ELF-1 (cell line): ENCODE measurements at regions not wholly inside any gene's neighbourhood (a gene's known extent, or its start where the extent isn't known, plus 50 kb on each side); places are given as distances from the start of the nearest gene placed in this dataset.

ENCODE experiments used
- DNase-seq: peaks from one replicate; pipeline ENCODE4 v3.0.0-alpha.2; 2016; ENCODE audit warnings: low read depth, low spot score

DNA sequence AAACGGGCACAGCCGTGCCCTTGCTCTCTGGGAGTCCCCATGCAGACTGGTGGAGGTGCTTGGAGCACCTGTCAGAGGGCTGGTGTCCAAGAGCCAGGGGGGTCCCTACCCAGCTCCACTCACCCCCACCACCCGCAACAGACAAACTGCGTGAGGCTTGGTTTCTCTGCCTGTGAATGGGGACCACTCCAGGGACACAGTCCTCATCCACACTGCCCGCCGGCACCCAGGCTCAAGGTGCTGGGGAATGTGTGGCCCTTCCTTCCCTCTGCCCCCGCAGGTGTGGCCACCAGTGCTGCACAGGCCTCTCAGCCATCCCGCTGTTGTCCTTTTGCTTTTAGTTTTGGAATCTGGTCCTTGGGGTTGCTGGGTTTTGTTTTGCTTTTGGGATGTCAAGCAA is 136.5 kb upstream of the ZNF236 start:
- no peak for DNase-seq

DNA sequence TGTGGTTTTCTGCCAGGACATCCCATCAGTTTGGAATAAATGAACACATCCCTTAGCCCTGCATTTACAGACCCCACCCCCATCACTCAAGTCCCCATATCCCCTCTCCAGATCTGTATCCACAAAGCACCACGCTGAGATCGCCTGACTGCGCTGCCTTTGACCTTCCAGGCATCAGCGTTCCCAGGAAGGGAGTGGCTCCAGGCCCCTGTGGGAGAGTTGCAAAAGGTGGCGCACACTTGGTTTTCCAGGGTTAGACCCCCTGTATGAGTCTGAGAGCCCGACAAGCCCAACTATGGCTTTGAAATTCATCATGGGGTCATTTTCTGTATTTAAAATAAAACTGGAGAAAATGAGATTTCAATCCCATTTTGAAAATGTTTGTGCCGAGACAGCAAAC is 137.0 kb upstream of the ZNF236 start:
- no peak for DNase-seq

DNA sequence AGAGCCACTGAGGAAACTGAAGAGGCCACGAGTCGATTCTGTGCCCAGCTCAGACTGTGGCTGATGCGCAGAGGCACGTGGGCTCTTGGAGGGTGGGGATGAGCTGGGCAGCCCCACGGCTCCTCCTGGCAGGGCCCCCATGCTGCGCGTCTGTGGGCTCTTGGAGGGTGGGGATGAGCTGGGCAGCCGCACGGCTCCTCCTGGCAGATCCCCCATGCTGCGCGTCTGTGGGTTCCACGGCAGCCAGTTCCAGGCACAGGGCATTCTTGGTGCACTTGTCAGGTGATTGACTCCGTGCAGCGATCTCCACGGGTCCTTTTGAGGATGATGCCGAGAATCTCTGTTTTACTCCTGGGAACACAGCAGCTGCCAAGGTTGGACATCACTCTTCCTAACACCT is 138.1 kb upstream of the ZNF236 start:
- no peak for DNase-seq

DNA sequence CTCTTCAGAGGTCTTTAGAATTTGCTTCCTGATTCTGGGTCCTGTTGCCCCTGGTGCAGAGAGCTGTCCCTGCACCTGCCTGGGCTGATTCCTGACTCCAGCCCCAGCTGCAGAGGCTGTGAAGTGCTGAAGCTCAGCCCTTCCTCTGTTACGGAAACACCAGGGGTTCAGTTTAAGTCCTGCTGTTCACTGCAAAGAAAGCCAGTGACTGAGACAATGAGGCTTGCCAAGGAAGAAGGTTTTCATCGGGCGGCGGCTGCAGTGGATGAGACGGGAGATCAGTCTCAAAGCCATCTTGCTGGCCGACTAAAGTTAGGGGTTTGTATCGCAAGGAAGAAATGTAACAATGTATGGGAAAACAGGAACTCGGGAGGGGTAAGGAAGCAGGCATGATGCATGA is 142.4 kb upstream of the ZNF236 start:
- DNase-seq, result peak; percentile 67

DNA sequence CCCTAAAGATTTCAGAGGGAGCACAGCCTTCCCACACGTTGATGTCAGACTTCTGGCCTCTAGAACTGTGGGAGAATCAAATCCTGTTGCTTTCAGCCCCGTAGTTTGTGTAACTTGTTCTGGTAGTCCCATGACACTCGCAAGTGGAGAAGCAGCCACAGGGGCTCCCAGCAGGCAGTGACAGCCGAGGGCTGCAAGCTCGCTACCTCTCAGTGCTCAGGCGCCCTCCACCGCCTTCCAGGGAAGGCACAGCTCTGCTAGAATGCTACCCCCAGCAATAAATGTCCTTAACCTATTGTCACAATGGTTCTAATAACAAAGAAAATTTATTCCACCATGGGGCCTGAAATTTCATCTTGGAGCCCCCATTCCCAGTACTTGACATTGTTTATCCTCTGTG is 143.1 kb upstream of the ZNF236 start:
- peak; percentile 56 for DNase-seq

DNA sequence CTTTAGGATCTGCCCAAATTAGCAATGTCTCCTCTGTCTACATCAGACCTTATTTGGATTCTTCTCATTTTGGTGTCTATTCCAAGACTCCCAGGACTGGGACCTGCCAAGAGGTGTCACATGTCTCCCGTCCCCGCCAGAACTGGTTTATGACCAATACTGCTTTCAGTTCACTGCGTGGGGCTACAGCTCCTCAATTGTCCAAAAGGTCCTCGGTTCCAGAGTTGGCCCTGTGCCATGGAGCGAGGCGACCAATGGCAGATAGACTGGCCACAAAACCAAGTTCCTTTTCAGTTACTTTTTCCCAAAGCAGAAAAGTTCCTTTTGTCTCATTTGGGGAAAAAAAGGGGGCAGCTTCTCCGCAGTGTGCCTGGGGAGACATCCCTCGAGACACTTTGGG is 144.1 kb upstream of the ZNF236 start:
- DNase-seq, result no peak

DNA sequence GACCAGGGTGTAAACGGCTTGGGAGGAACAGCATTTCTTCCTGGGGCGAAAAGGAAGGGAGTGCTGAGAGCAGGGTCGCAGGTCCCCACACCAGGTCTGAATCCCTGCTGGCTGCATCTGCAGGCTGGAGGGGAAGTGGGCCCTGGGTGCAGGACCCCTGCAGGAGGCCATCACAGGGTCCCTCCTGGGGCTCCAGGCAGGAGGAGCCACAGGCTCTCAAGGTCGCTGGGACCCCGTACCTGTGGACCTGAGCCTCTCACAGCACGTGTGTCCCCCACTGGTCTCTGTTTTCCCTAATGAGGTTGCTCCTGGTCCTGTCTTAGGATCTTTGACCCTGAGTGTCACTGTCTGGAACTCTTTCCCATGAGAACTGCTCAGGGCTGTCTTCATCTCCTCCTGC is 147.8 kb upstream of the ZNF236 start:
- DNase-seq, result no peak

DNA sequence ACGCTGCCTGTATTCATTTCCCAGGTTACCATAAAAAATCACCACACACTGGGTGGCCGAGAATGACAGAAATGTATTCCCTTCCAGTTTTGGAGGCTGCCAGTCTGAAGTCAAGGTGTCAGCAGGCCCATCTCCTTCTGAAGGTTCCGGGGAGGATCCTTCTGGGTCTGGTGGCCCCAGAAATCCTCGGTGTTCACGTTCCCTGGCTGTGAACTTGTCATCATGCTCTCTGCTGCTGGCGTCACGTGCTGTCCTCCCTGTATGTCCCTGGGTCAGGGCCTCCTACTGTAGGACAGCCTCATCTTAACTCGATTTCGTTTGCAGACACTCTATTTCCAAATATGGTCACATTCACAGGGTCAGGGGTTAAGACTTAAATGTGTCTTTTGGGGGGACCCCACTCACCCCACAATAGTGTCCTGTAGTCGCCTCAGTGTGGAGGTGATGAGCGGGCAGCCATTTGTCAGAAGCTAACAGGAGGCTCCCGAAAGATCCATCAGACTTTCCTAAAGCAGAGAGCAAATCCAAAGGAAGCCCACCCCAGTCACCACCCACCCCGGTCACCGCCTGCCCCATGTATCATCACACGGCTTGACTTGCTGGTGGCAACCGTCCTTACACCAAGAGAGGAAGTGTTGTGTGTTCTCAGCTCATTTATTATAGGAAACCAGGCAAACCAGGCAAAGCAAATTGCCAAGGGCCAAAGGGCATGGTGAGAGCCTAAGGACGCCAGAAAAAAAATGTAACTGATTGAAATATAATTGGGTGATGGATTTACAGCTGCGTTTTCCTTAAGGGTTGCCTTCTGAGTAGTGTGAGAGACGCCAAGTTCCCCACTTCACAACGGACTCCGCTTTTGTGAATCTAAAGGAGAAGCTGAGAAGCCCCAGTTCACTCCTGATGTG is 148.8 kb upstream of the ZNF236 start:
- no peak for DNase-seq

DNA sequence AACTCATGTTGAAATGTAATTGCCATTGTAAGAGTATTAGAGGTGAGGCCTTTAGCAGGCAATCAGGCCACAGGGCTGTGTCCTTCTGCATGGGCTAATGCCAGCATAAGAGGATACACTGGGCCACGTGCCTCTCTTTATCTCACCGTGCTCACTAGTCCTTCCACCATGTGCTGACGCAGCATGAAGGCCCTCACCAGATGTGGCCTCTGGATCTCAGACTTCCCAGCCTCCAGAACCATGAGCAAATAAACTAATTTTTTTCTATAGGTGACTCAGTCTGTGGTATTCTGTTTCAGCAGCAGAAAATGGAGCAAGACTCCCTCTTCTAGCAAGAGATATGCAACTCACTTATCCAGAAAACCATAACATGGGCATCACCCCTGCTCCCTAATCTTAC is 149.7 kb upstream of the ZNF236 start:
- no peak for DNase-seq

DNA sequence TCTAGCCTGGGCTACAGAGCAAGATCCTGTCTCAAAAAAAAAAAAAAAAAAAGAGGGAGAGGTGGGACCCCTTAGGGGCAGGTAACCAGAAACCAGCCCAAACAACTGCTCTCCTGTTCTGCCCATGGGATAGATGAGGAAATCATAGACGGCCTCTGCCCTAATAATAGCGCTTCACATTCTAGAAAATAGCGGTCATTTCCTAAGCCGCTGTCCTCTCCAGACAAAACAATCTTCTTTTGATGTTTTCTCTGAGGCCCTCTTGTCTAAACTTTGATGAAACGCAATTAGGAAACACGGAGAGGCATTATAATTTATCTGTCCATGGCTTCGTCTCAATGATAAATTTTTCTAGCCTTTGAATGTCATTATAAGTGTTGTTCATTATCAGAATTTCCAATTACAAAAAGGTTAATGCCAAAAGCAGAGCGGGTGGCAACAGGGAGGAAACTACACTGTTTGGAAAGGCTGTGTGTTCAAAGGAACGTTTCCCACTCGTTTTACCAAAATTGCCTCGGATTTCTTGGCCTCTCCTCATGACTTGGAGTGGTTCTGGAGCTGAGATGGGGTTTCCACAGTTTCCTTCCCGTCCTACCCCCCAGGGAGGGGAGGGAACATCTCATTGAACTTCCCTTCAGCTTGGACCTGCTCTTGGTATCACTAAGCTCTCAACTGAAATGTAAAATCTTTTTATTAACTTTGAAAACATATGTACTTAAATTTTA is 151.6 kb upstream of the ZNF236 start:
- DNase-seq, result no peak

DNA sequence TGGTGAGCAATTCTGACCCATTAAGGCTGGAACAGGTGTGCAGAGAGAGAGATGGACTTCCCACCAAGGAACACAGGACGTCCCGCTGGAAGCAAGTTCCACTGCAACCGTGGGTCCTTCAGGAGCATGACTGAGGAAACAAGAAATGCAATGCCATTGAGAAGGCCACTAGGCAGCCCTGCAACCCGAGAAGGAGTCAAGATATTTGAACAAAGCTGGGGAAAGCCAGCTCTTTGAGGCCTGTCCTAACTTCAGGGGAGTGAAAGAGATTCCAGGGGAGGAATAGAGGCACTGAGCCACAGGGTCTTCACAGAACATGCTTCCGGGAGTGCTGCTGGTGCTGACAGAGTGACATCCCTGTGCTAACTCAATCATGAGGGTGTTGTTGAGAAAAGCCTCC is 153.8 kb upstream of the ZNF236 start:
- no peak for DNase-seq

DNA sequence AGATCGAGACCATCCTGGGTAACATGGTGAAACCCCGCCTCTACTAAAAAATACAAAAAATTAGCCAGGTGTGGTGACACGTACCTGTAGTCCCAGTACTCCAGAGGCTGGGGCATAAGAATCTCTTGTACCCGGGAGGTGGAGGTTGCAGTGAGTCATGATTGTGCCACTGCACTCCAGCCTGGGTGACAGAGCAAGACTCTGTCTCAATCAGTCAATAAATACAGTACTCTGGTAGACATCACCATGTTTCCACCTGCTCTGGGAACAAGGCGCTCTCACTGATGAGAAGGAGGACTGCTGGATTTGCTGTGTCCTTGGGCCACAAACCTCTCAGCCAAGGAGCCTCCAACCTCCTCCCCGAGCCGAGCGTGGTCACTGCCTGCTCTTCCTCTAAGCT is 154.2 kb upstream of the ZNF236 start:
- DNase-seq, result no peak

DNA sequence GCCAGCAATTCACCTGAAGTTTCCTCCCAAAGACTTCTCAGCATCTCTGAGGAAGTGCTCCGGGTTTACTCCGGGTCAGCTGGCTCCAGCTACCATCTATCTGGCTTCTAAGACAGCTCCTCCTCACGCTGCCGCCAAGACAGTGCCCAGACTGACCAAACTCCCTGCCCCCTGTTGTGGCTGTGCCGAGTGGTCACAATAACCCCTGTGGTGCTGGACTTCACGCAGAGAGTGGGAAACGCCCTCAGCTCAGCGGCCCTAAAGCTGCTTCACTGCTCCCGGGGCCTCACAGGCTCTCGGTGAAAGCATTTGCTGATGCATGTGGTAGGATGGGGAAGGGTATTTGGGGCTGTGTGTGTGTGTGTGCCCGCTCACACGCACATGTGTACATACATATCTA is 154.8 kb upstream of the ZNF236 start:
- no peak for DNase-seq

DNA sequence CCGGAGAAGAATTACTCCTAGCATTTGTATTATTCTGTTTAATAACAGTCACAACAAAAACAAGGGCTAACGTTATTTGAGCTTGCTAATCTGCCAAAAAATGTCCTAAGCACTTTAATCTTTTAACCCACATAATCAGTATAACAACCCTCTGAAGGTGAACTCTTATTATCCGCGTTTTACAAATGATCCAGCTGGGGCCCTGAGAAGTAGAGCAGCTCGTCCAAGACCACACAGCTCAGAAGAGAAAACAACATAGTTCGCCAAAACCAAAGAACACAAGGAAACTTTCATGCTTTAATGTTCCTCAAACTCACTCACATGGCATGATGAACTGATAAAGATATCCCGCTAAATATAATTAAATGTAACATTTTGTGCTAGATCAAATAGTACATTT is 159.7 kb upstream of the ZNF236 start:
- no peak for DNase-seq

DNA sequence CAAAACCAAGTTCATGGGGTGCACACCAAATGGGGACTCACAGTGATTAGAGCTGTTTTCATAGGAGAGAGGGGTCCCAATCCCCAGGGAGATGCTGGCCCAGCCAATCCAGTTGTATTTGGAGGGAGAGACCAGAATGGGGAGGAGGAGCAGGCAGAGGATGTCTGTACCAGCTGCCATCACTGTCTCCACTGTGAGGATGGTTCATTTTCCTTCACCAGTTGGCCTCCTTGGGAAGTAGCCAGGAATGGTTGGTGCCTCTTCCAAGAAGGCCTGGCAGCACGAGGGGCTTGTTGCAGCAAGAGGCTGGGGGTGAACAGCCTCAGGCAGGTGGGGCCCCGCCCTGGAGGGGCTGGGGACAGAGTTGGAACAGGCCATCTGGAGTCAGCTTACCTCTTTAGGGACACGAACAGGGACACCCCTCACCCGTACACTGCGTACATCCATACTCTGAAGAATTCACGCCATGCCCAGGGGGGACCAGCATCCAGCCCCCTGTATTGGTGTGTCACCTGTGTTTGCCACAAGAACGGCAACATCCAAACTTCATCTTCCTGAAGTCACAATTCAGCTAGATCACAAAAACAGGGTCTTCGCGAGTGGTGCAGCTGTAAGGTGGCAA is 161.7 kb upstream of the ZNF236 start:
- no peak for DNase-seq

DNA sequence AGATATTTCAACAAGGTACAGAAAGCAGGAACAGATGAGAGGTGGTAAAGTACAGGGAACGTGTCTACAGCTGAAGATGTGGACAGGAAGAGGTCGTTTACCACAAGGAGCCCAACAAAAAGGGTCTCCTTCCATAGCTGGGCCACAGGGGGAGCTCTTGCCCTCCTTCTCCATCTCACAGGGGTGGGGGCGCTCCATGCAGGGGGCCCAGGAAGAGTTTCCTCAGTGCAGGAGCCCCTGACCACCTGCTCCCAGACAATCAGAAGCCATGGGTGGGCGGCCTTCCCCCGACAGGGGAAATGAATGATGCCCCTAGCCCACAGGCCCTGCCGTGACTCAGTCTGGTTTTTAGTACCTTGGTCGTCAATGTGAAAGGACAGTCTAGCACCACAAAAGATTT is 163.6 kb upstream of the ZNF516 start:
- DNase-seq, result peak; percentile 75

DNA sequence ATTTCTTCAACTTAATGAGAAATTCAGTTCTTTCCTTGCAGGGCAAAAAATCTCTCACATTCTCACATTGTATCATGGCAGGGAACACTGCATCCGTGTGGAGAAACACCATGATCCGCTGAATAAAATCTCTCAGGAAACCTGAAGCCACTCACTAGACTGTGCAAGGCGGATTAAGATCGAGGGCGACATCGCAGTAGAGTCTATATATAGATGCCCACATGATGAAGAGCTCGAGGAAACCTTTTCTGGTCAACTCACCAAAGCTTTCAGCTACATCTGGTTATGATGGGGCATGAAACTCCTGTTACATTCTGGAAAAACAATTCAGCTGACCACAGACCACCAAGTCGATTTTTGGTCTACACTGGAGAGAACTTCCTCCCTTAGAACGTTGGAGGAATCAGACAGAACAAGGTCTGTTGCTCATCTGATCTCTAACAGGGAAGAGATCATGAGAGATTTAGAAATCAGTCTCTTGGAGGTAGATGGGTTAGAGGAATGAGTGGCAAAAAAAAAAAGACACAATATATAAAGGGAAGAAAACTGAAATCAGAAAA is 162.9 kb upstream of the ZNF516 start:
- no peak for DNase-seq

DNA sequence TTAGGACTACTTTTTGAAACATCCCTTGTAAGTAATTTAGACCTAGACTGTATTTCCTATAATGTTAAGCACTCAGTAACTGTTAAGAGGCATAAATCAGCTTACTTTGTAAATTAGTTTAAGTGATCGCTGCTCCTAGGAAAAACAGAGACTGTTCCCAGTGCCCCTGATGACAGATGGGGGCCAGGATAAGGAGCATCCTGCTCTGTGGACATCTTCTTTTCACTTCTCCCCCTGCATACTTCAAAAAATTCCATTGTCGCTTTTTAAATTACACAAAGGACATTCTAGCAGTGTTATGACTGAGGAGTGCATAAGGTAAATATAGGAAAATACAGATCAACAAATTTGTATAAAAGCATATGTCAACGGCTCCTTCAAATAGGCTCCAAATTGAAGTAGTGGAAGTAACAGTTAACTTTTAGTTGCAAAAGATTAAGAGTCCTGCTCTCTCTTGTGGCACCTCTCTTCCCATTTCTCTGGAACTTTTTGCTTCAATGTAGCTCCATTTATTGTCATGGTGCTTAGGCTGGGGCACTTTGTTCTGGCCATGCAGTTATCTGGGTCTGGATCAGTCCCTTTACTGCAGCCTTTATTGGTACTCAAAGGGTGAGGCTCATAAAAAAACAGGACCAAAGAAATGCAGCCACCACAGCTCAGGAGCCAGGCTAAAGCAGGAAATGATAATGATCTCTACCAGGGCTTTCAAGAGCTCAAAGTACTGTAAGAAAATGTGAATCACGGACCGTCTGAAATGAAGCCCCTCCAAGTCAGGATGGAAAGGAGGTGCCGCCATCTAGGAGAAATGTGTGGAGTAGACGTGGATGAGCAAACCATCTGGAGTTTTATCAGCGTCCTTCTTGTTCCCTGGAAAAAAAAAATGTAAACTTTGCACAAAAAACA is 162.1 kb upstream of the ZNF516 start:
- DNase-seq, result peak; percentile 61

DNA sequence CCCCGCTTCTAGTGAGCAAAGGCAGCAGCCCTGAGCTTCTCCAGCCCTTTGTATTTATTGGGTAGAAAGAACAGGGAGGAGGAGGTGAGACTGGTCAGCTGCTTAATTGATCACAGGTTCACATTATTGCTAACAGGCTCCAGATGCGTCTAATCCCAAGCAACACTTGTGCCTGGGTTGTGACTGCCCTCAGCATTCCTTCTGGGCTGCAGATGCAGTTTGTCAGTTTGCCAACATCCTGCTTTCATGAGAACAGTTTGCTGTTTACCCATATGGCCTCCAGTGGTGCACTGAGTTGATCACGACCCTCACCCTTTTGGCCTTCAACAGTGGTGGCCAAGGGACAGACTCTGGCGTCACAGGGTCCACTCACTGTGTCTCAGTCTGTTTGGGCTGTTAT is 159.5 kb upstream of the ZNF516 start:
- no peak for DNase-seq

DNA sequence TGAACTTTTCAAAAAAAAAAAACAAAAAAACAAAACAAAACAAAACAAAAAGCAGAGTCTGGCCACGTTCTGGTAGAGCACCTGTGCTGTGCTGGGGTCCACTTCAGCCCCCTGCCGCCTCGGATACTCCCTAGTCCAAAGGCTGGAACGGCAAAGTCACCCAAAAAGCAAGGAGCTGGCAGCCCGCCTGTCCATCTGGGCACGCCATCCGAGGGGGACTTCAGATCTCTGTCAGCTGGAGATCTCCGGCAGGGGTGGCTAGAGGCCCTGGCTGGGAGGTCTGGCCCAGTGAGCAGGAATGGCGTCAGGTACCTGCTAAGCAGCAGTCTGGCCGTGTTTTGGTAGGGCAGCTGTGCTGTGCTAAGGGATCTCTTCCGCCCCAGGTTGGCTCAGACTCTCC is 152.3 kb upstream of the ZNF516 start:
- DNase-seq, result no peak

DNA sequence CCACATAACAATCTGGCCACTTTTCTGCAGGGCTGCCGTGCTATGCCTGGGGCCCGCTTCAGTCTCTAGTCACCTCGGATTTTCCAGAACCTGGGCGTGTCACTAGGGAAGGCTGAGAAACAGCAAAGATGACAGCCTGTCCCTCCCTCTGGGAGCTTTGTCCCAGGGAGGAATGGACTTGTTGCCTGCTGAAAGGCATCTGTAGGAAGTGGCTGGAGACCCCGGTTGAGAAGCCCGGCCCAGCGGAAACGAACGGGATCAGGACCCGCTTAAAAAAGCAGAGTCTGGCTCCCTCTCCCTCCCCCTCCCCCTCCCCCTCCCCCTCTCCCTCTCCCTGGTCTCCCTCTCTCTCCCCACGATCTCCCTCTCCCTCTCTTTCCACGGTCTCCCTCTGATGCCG is 149.5 kb upstream of the ZNF516 start:
- no peak for DNase-seq
